SK-N-SH (cell line): ENCODE measurements at regions not wholly inside any gene's neighbourhood (a gene's known extent, or its start where the extent isn't known, plus 50 kb on each side); places are given as distances from the start of the nearest gene placed in this dataset.

Experiments used
- CTCF ChIA-PET: fragments of 300-600, 350-600 bp; formaldehyde crosslinking; extraction: SDS; loops from one replicate; lab custom pipeline; 2021; lab: Yijun Ruan, JAX
- POLR2A ChIA-PET: fragments of 350-600 bp; sonication (Branson Sonifier 250); formaldehyde crosslinking; extraction: SDS; loops from one replicate; lab custom pipeline; 2020; ENCODE audit warnings: antibody characterized with exemption, inconsistent platforms; lab: Yijun Ruan, JAX
- DNase-seq: peaks from one replicate; pipeline ENCODE4 v3.0.0; 2012
- H2AFZ ChIP-seq: fragments of 200-600 bp; sonication (generic); 2 replicates; pipeline ENCODE4 v1.8.1; 2016; ENCODE audit warnings: antibody characterized with exemption, mild to moderate bottlenecking, low read depth
- H3F3A ChIP-seq: fragments of 200-600 bp; sonication (generic); replicated peaks from 2 replicates; pipeline ENCODE3; 2016; ENCODE audit warnings: antibody characterized with exemption, mild to moderate bottlenecking; ENCODE audit not compliant: insufficient read depth
- H3K27ac ChIP-seq, 2 experiments: fragments of 200-500 bp in 1 of 2; fragments of 200-600 bp in 1 of 2; sonication (Bioruptor generic) in 1 of 2; sonication (generic), shearing (Covaris generic) in 1 of 2; 2 replicates each; pipeline versions ENCODE4 v1.5.1 to v1.6.1; 2014 to 2016; ENCODE audit warnings: low read depth in 2 of 2, inconsistent platforms in 1 of 2, low read length in 1 of 2, mild to moderate bottlenecking in 1 of 2, mixed read lengths in 1 of 2
- H3K27me3 ChIP-seq: fragments of 200-600 bp; sonication (generic), shearing (Covaris generic); 2 replicates; pipeline ENCODE4 v1.6.1; 2016; ENCODE audit warnings: mixed run types; ENCODE audit not compliant: insufficient read depth
- H3K36me3 ChIP-seq, 2 experiments: fragments of 200-500 bp in 1 of 2; fragments of 200-600 bp in 1 of 2; sonication (Bioruptor generic) in 1 of 2; sonication (generic) in 1 of 2; replicated peaks in 1 of 2; 2 replicates each; pipeline versions ENCODE3 to v1.5.1; 2014 to 2016; ENCODE audit warnings: low read length in 1 of 2, mild to moderate bottlenecking in 1 of 2; ENCODE audit not compliant: insufficient read depth in 2 of 2, control insufficient read depth in 1 of 2
- H3K4me1 ChIP-seq, 2 experiments: fragments of 200-500 bp in 1 of 2; fragments of 200-600 bp in 1 of 2; sonication (Bioruptor generic) in 1 of 2; sonication (generic), shearing (Covaris generic) in 1 of 2; 2 replicates each; pipeline versions ENCODE4 v1.5.1 to v1.6.1; 2014 to 2016; ENCODE audit warnings: low read depth in 1 of 2, low read length in 1 of 2, mixed run types in 1 of 2; ENCODE audit not compliant: insufficient read depth in 2 of 2, control insufficient read depth in 1 of 2
- H3K4me2 ChIP-seq: fragments of 200-600 bp; sonication (generic), shearing (Covaris generic); 2 replicates; pipeline ENCODE4 v1.6.1; 2017; ENCODE audit warnings: mixed run types
- H3K4me3 ChIP-seq, 2 experiments: fragments of 200-500 bp in 1 of 2; fragments of 200-600 bp in 1 of 2; sonication (Bioruptor generic) in 1 of 2; sonication (generic), shearing (Covaris generic) in 1 of 2; 2 replicates each; pipeline versions ENCODE4 v1.5.1 to v1.8.1; 2014 to 2016; ENCODE audit warnings: low read depth in 2 of 2, inconsistent platforms in 1 of 2, low read length in 1 of 2, mild to moderate bottlenecking in 1 of 2, mixed read lengths in 1 of 2, moderate library complexity in 1 of 2
- H3K79me2 ChIP-seq: fragments of 200-600 bp; sonication (generic); 2 replicates; pipeline ENCODE4 v1.8.1; 2017; ENCODE audit warnings: mild to moderate bottlenecking; ENCODE audit not compliant: insufficient read depth
- H3K9ac ChIP-seq: fragments of 200-600 bp; sonication (generic); 2 replicates; pipeline ENCODE4 v1.6.1; 2017; ENCODE audit warnings: mixed run types
- H3K9me2 ChIP-seq: fragments of 200-600 bp; sonication (generic); 2 replicates; pipeline ENCODE4 v1.6.1; 2017; ENCODE audit warnings: mixed run types
- H3K9me3 ChIP-seq: fragments of 200-600 bp; sonication (generic); 2 replicates; pipeline ENCODE4 v1.6.1; 2017; ENCODE audit warnings: mixed run types, mild to moderate bottlenecking, moderate library complexity
- H4K20me1 ChIP-seq: fragments of 200-600 bp; sonication (generic); 2 replicates; pipeline ENCODE4 v1.6.1; 2017; ENCODE audit warnings: mild to moderate bottlenecking, mixed run types; ENCODE audit not compliant: insufficient read depth
- EP300 ChIP-seq, 2 experiments: IDR thresholded peaks; 2 replicates each; pipeline versions ENCODE4 v1.4.0 to v1.6.1; 2012; ENCODE audit warnings: borderline replicate concordance in 1 of 2, low read depth in 1 of 2, low read length in 1 of 2
- FOSL2 ChIP-seq: IDR thresholded peaks from 2 replicates; pipeline ENCODE4 v1.4.0; 2012; ENCODE audit warnings: low read depth, mild to moderate bottlenecking, moderate library complexity, borderline replicate concordance
- GABPA ChIP-seq: IDR thresholded peaks from 2 replicates; pipeline ENCODE4 v1.4.0; 2012; ENCODE audit warnings: low read depth, mild to moderate bottlenecking
- IRF3 ChIP-seq: fragments of 150-350 bp; IDR thresholded peaks from 2 replicates; pipeline ENCODE4 v1.6.1; 2016; ENCODE audit warnings: mild to moderate bottlenecking, low read depth, low read length
- USF1 ChIP-seq: IDR thresholded peaks from 2 replicates; pipeline ENCODE4 v1.4.0; 2012; ENCODE audit warnings: low read depth, borderline replicate concordance
- ZBTB33 ChIP-seq: IDR thresholded peaks from 2 replicates; pipeline ENCODE4 v1.4.0; 2012; ENCODE audit warnings: low read depth, borderline replicate concordance
- WGBS: methylation state at CpG from one replicate; pipeline ENCODE4 v1.1.6; 2017; ENCODE audit warnings: low lambda C conversion rate; 5-methylcytosine and 5-hydroxymethylcytosine counted together

- Histone ChIP-seq H3K4me1 (no peaks in the 10 kb centered on the region), H3K79me2 (no peaks in the 10 kb centered on the region), H3K9me2 (no peaks in the 10 kb centered on the region), H3K27ac (no peak overlapping the region), H3K36me3 (no peaks in the 10 kb centered on the region), H3K4me3 (no peak overlapping the region), H3K9me3 (no peaks in the 10 kb centered on the region), H3K4me2 (no peak overlapping the region), H4K20me1 (no peaks in the 10 kb centered on the region), H3K9ac (no peak overlapping the region), H3F3A (no peaks in the 10 kb centered on the region), H2AFZ (no peak overlapping the region), H3K27me3 (no peaks in the 10 kb centered on the region)
- TF ChIP-seq EP300 (IDR thresholded peaks at IDR 0.05; ENCODE audit: borderline replicate concordance in 1 of 2, low read depth in 1 of 2, low read length in 1 of 2) (no peak), IRF3 (no peak), GABPA (no peak)
- DNase-seq = no peak
- CTCF ChIA-PET = no interaction called here
- POLR2A ChIA-PET = no interaction called here
These were observed 663.6 kb upstream of the RIOK2 start for GRCh38 chr5:97846643-97847042.

GRCh38 chr5:97847920-97848631, 665.0 kb upstream of the RIOK2 start:
- no peaks in the 10 kb centered on the region for H3K27me3 ChIP-seq
- POLR2A ChIA-PET = no interaction called here
- 83% methylated on average over 2 of the region's 2 CpGs for WGBS

More at GRCh38 chr5:97847920-97848631, 665.0 kb upstream of the RIOK2 start:
- Histone ChIP-seq H3K9ac (no peak overlapping the region), H3K4me1 (no peaks in the 10 kb centered on the region), H3K79me2 (no peaks in the 10 kb centered on the region), H3K4me3 (no peak overlapping the region), H3K9me3 (no peaks in the 10 kb centered on the region), H3F3A (no peaks in the 10 kb centered on the region), H4K20me1 (no peaks in the 10 kb centered on the region), H3K36me3 (no peaks in the 10 kb centered on the region), H3K9me2 (no peaks in the 10 kb centered on the region), H3K4me2 (no peak overlapping the region), H2AFZ (no peak overlapping the region; the same call in 1 of the 2 replicates), H3K27ac (no peak overlapping the region)
- DNase-seq = no peak
- CTCF ChIA-PET = no interaction called here
- TF ChIP-seq ZBTB33 (no peak), USF1 (no peak), FOSL2 (no peak), GABPA (no peak), EP300 (IDR thresholded peaks at IDR 0.05; ENCODE audit: borderline replicate concordance in 1 of 2, low read depth in 1 of 2, low read length in 1 of 2) (no peak)
